ENCODE measurements at regions not wholly inside any gene's neighbourhood (a gene's known extent, or its start where the extent isn't known, plus 50 kb on each side); places are given as distances from the start of the nearest gene placed in this dataset.
A peak's percentile ranks its signal among the peaks of the same experiment; 100 is the strongest.

GRCh38 chr5:52706775-52707174 lies 80.9 kb upstream of the ITGA1 start (continued):
- TF ChIP-seq MEF2A (IDR thresholded peaks at IDR 0.05; ENCODE audit: borderline replicate concordance, low read depth), result no peak
- no peak for TF ChIP-seq SIN3A (IDR thresholded peaks at IDR 0.05; ENCODE audit: borderline replicate concordance, low read depth, low read length)
- TF ChIP-seq FOXM1 (IDR thresholded peaks at IDR 0.05; ENCODE audit: low read depth), result no peak
- TF ChIP-seq, protein P1, sequence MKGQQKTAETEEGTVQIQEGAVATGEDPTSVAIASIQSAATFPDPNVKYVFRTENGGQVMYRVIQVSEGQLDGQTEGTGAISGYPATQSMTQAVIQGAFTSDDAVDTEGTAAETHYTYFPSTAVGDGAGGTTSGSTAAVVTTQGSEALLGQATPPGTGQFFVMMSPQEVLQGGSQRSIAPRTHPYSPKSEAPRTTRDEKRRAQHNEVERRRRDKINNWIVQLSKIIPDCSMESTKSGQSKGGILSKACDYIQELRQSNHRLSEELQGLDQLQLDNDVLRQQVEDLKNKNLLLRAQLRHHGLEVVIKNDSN (IDR thresholded peaks at IDR 0.05; ENCODE audit: borderline replicate concordance, low read depth), result no peak
- TF ChIP-seq RAD21 (IDR thresholded peaks at IDR 0.05; ENCODE audit: low read length), result no peak
- no peak for TF ChIP-seq RFX5 (IDR thresholded peaks at IDR 0.05; ENCODE audit: low read length)
- TF ChIP-seq FOXJ3 (CRISPR knock-in tag; IDR thresholded peaks at IDR 0.05), result no peak
- TF ChIP-seq, protein P2, sequence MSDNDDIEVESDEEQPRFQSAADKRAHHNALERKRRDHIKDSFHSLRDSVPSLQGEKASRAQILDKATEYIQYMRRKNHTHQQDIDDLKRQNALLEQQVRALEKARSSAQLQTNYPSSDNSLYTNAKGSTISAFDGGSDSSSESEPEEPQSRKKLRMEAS (IDR thresholded peaks at IDR 0.05; ENCODE audit: low read depth), result no peak

DNA sequence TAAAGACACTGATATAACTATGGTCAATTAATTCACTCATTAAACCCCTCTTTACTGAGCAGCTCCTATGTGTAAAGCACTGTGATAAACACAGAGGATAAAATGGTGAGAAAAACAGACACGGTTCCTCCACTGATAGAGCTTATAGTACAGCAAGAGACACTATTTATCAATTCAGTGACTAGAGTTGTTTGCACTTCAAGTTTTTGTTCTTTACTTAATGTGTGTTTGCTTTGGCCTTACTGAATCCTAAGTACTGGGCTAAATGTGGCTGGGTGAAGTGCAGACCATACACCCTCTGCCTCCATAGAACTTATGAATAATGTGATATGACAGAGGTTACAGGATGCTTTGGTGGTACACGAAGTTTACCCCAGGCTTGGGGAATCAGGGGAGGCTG lies 80.1 kb upstream of the ITGA1 start:
- POLR2A ChIA-PET, result no interaction called here
- 64% methylated on average over 2 of the region's 2 CpGs for WGBS (ENCODE audit: low lambda C conversion rate)
- H3K4me3 ChIP-seq (ENCODE audit: low read depth in 2 of 2, low read length in 1 of 2), result no peak overlapping the region
- CTCF ChIA-PET, result interaction anchor here (1.6 kb wide), 1 partner anchor 208 kb away, joined by 3 read pairs; no protein-coding TSS in a partner anchor
- DNase-seq, result no peak
- H4K20me1 ChIP-seq (ENCODE audit: insufficient read depth), result no peaks in the 10 kb centered on the region
- no peak overlapping the region for H3K9ac ChIP-seq
- peak overlapping the region; percentile 72 to 75; a peak in 3 of 4 replicates for H3K27ac ChIP-seq (ENCODE audit: low read depth in 2 of 2, low read length in 1 of 2)
- H3K27me3 ChIP-seq (ENCODE audit: insufficient read depth), result no peaks in the 10 kb centered on the region
- H3K4me2 ChIP-seq, result no peak overlapping the region
- no peaks in the 10 kb centered on the region for H3K9me3 ChIP-seq
- H3K36me3 ChIP-seq (replicated peaks in 1 of 2; ENCODE audit: control insufficient read depth in 1 of 2, insufficient read depth in 2 of 2, low read length in 1 of 2), result no peaks in the 10 kb centered on the region
- peaks cover 10% of the 10 kb centered on the region for H3F3A ChIP-seq (replicated peaks; ENCODE audit: insufficient read depth)
- no peak for TF ChIP-seq YY1 (IDR thresholded peaks at IDR 0.05; ENCODE audit: low read depth)
- peaks cover 2 to 15% of the 10 kb centered on the region in 2 experiments; a peak in 3 of 4 replicates for H3K4me1 ChIP-seq (ENCODE audit: control insufficient read depth in 1 of 2, insufficient read depth in 2 of 2, low read depth in 1 of 2, low read length in 1 of 2)
- H3K9me2 ChIP-seq, result no peaks in the 10 kb centered on the region
- no peak overlapping the region; the same call in 1 of the 2 replicates for H2AFZ ChIP-seq (ENCODE audit: low read depth)
- no peaks in the 10 kb centered on the region for H3K79me2 ChIP-seq (ENCODE audit: insufficient read depth)

GRCh38 chr5:52708463-52708862 lies 79.3 kb upstream of the ITGA1 start:
- no peak for DNase-seq
- Histone ChIP-seq H3K4me1 (ENCODE audit: control insufficient read depth in 1 of 2, insufficient read depth in 2 of 2, low read depth in 1 of 2, low read length in 1 of 2) (peaks cover 2 to 15% of the 10 kb centered on the region in 2 experiments; a peak in 3 of 4 replicates), H2AFZ (ENCODE audit: low read depth) (peak overlapping the region; percentile 45; the same call in 1 of the 2 replicates), H3K4me2 (peak overlapping the region; percentile 17), H3K4me3 (ENCODE audit: low read depth in 2 of 2, low read length in 1 of 2) (no peak overlapping the region), H3K9me3 (no peaks in the 10 kb centered on the region), H3K27ac (ENCODE audit: low read depth in 2 of 2, low read length in 1 of 2) (peak overlapping the region; percentile 72 to 75), H3K36me3 (replicated peaks in 1 of 2; ENCODE audit: control insufficient read depth in 1 of 2, insufficient read depth in 2 of 2, low read length in 1 of 2) (no peaks in the 10 kb centered on the region), H3K9ac (peak overlapping the region; percentile 28; the same call in 1 of the 2 replicates), H3F3A (replicated peaks; ENCODE audit: insufficient read depth) (peaks cover 10% of the 10 kb centered on the region), H3K9me2 (no peaks in the 10 kb centered on the region), H3K27me3 (ENCODE audit: insufficient read depth) (no peaks in the 10 kb centered on the region), H4K20me1 (ENCODE audit: insufficient read depth) (no peaks in the 10 kb centered on the region), H3K79me2 (ENCODE audit: insufficient read depth) (no peaks in the 10 kb centered on the region)
- TF ChIP-seq TCF12 (IDR thresholded peaks at IDR 0.05) (peak; percentile 45), RCOR1 (IDR thresholded peaks at IDR 0.05; ENCODE audit: low read length) (no peak)
- TF ChIP-seq, protein P3, sequence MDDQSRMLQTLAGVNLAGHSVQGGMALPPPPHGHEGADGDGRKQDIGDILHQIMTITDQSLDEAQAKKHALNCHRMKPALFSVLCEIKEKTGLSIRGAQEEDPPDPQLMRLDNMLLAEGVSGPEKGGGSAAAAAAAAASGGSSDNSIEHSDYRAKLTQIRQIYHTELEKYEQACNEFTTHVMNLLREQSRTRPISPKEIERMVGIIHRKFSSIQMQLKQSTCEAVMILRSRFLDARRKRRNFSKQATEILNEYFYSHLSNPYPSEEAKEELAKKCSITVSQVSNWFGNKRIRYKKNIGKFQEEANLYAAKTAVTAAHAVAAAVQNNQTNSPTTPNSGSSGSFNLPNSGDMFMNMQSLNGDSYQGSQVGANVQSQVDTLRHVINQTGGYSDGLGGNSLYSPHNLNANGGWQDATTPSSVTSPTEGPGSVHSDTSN (IDR thresholded peaks at IDR 0.05), result peak; percentile 69
- ChIA-PET POLR2A (no interaction called here), CTCF (interaction anchor here (1.1 to 2.2 kb wide), 2 partner anchors 15 to 20 kb away, joined by 5 to 6 read pairs; no protein-coding TSS in a partner anchor)
- 18% methylated on average over 1 of the region's 1 CpG for WGBS (ENCODE audit: low lambda C conversion rate)
